Stimulated activated CD4-positive, alpha-beta T cell treated with anti-CD3 and anti-CD28 coated beads, TNF-alpha, amount 100 ng/mL, for 1 hour (primary cell): ENCODE measurements at regions not wholly inside any gene's neighbourhood (a gene's known extent, or its start where the extent isn't known, plus 50 kb on each side); places are given as distances from the start of the nearest gene placed in this dataset.

Experiments used
- DNase-seq, 3 donors: peaks; one replicate each; pipeline ENCODE4 v3.0.0-alpha.2; 2020; ENCODE audit warnings: low read depth in 3 of 3, low spot score in 1 of 3

DNA sequence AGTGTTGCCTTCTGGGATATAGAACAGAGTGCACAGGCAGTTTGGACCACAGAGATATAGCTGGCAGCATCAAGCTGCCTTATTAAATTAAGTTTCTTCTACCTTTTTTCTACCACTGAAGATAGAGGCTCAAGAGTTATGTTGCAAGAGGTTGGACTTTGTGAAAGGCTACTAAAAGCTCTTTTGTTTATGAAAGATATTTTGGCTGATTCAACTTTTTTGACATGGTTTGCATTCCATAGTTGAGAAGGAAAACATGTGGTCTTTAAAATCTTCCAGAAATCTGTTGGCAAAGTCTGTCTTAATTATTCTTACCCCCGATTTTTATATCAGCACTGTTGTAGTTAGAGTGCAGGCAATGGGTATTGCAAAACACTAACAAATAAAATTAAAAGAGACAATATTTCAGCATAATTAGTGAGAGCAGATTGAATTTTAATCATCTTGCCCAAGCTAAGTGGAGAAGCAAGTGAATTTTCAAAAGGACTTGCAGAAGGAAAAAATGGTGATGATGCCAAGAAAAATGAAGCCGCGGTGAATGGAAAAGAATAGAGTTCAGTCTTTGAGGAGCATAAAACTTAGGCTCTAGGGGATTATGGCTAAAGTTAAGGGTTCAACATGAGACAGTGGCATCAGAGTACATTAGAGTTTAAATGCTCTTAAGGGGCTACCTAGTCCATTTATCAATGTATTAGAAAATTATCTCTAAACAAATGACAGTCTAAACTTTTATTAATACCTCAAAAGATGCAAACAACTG, 450.9 kb upstream of the CNTNAP2 start:
- DNase-seq, result no peak

GRCh38 chr7:145655666-145656065, 460.9 kb upstream of the CNTNAP2 start:
- DNase-seq, result no peak

- DNase-seq, result no peak
These were observed 471.5 kb upstream of the CNTNAP2 start for GRCh38 chr7:145645135-145645515.

DNA sequence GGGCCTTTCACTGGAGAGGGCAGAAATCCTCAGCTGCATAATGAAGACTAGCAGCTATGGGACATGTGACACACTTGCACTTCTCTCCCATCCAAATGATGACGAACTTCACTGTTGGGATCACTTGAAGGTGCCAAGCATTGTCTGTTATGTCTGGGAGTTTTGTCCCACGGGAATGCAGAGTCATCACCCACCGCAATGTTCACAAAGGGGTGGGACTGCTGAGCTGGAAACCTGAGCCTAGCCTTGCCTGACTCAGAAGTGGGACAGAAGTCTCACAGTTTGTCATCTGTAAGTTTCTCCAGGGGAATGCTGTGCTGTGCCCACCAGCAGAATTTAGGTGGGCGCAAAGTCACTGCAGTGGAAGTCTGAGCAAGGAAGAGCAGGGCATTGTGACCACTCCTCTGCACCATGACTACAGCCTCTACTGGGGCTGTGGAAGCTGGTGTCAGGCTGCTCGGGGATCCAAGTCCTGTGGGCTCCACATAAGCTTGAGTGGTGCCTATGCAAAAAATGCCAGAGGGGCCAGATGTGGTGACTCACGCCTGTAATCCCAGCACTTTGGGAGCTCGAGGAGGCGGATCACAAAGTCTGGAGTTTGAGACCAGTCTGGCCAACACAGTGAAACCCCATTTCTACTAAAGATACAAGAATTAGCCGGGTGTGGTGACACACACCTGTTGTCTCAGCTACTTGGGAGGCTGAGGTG, 472.0 kb upstream of the CNTNAP2 start:
- DNase-seq, result no peak

DNA sequence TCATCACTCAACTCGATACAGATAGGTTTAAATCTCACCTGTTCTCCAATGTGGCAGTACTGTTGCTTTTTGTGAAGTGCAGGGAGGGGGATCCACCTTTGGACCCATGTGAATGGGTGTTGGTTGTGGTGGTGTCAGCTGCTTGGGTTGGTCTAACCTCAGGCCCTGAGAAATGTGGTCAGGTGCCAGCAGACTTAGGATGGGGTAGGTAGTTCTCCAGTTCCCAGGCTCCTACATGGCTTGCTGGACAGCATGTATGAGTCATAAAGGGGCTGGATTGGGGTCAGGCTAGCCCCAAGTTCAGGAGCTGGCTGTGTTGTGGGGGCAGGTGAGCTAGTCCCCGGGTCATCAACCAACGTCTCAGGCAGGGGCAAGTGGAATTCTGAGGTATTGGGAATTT, 472.6 kb upstream of the CNTNAP2 start:
- no peak for DNase-seq

- no peak for DNase-seq
These were observed 483.1 kb upstream of the CNTNAP2 start for GRCh38 chr7:145633513-145633912.

DNA sequence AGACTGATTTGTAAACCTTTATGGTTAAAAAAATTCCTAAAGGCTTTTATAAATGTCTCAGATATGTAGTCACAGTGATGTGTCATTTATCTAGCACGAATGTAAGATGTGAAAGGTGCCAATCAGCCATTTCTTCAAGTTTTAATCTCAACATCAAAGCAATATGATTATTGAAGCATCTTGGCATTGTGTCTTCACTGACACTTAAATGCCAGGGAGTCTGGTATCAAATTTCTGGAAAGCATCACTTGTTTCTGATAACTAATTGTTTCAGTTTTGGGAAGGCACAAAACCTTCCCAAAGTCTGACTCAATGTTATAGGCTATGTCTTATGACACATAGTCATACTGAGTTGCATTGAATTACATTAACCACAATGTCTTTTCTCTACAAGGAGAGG, 492.0 kb upstream of the CNTNAP2 start:
- DNase-seq, result no peak

GRCh38 chr7:145605963-145606362, 510.6 kb upstream of the CNTNAP2 start:
- DNase-seq, result no peak

DNA sequence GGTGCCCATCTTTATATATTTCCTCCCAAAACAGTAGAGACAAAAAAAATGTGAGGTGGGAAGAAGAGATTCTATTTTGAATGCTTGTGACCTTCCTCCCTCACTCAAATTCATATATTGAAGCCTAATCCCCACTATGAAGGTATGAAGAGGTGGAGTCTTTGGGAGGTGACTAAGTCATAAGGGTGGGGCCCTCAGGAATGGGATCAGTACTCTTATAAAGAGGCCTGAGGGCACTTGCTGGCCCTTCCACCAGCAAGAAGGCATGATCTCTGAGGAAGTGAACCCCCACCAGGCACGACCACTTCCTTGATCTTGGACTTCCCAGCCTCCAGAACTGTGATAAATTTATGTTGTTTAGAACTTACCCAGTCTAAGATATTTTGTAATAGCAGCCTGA, 517.2 kb upstream of the CNTNAP2 start:
- DNase-seq, result no peak

DNA sequence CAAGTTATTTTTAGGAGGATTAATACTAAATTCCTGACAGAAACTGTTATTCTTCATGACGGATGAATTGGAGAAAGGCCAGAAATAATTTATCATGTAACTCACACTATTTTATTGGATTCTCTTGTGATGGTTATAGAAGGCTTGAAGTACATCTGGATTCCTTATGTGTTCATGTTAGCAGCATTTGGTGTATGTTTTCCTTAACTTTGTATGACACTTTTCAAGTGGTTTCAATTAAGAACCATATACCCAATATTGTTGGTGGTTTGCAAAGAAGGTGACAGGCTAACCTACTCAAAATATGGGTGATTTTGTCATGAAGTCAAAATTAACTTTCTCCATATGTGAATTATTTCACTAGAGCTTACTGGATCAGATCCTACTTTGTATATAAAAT, 532.2 kb upstream of the CNTNAP2 start:
- no peak for DNase-seq

DNA sequence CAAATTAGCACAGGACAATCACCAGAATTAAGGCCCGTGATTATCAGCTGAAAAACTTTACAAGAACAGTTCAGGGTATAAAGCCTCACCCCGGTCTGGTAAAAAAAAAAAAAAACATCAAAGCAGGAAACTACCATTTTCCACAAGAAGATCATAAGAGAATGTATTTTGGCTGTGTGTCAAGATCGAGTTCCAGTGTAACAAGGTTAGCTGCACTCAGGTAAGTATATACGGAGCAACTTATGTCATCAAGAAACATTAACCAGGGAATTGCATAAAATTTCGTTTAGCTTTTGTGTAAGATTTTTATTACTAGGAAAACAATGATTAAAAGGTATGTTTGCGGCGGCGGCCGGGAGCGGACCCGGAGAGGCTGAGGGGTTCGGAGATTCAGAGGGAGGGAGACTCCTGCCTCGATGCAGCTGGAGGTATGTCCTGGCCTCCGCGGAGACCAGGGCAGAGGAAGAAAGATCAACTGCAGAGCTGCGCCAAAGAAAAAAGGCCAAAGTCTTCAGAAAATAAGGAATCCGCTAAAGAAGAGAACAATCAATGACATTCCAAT, 533.8 kb upstream of the CNTNAP2 start:
- DNase-seq, result no peak

DNA sequence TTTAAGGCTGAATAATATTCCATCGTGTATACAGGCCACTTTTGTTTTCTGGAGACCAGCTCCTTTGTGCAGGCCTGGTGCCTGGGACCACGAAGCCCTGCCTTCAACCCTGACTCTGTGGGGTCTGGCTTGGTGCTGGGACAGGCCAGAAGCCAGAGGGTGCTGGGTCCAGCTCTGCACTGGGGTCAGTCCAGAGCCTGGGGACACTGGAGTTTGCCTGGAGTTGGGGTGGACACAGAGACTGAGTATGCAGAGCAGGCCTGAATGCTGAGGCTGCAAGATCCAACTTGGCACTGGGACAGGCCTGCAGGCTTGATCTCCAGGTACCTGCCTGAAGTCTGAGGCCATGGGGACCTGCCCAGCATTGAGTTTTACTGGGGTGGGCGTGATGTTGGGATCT, 558.8 kb upstream of the CNTNAP2 start:
- no peak for DNase-seq

DNA sequence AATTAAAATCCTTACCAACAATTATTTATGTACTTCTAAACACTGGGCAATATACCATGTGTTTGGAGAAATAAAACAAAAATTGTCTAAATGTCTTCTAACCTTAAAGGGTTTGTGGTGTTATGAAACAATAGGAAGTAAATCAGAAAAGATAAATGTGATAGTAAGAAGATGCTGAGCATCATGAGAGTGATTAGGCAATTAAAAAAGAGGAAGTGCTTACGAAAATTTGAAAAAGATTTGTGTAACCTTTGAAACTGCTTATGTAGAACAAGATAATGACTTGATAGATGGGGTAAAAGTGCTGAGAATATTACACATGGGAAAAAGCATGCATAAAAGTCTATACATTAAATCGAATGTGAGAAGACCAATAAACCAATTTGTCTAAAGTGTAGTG, 573.4 kb upstream of the CNTNAP2 start:
- DNase-seq, result no peak

DNA sequence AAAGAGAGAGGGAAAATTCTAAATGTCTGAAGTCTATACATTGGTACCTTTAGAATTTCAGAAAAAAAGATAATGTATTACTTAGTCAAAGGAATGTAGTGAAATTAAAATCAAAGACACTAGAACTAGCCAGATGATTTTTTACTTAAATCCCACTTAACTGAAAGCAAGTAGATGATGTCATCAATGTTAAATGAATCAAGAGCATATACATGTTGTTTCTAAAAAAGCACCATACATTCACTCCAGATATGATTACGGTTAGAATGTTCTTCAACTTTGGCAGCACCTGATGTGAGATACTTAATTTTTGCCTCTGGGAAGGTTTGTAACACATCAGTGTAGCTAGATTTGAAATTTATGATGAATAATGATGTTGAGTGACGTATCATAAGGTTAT, 576.7 kb upstream of the CNTNAP2 start:
- no peak for DNase-seq

DNA sequence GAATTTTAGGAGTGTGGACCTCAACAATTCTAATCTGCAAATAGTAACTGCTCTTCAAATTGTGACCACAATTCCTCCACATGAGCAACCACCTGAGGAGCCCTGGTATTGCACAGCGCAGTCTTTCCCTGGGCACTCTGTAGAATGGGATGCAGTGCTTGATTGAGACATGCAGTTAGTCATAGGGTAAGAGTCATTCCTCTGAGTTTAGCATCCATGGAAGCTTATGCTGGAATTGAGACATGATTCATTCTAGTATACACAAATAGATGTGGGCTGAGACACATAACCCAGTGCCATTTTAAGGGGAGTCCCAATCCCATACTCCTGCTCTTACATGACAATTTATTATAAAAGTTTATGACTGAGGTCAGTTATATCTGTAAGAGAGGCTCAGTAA, 582.3 kb upstream of the CNTNAP2 start:
- no peak for DNase-seq

DNA sequence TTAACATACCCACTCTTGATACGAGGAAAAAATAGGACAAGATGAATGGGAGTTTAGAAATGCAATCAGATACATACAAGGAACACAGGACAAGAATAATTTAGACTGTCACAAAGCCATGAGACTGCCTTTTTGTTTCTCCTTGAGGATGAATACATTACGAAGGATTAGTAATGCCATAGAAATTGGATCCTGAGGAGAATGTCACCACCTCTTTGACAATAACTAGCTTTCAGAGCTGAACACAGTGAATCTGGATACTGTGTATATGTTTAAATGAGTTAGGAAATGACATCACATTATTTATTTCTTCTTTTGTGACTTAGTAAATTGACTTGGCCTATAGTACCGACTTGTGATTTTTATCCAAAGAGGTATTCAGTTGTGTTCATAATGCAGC, 596.3 kb upstream of the CNTNAP2 start:
- DNase-seq, result no peak

DNA sequence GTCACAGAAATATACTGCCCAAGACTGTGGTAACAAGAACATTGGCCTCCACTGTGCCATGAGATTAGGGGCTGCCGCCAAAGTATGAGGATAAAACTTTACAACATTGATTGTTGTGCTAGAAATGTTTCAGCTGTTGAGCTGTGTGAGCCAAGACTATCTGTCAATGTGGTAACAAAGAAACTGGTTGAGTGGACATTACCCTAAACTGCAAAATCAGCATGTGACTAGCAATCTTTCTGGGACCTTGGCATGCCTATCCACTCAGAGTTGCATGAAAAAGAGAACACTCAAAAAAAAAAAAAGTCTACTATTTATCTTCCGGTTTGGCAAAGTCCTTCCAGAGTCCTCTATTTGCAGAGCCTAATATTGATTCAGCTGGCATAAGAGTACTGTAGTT, 605.6 kb upstream of the CNTNAP2 start:
- DNase-seq, result no peak

GRCh38 chr7:145497911-145498525, 618.6 kb upstream of the CNTNAP2 start:
- no peak for DNase-seq

GRCh38 chr7:145490356-145490755, 626.2 kb upstream of the CNTNAP2 start:
- DNase-seq, result no peak

DNA sequence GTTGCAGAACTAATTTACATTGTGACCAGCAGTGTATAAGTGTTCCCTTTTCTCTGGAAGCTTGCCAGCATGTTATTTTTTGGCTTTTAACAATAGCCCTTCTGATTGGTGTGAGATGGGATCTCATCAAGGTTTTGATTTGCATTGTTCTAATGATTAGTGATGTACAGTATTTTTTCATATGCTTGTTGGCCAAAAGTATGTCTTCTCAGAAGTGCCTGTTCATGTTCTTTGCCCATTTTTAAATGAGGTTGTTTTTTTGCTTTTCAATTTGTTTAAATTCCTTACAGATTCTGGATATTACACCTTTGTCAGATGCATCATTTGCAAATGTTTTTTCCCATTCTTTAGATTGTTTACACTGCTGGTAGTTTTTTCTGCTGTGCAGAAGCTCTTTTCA, 627.0 kb upstream of the CNTNAP2 start:
- DNase-seq, result no peak

DNA sequence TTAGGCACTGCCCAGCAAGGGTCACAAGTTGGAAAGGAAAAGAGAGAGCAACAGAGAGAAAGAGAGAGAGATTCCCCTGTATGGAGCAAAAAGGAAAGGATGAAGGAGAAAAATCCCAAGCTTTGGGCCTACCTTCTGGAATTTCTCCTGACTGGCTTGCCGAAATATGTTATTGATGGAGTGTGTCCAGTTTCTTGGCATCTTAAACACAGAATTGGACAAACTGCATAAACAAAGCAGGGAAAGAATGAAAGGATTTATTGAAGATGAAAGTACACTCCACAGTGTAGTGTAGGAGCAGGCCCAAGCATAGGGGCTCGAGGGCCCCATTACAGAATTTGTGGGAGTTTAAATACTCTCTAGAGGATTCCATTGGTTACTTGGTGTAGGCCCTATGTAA, 627.8 kb upstream of the CNTNAP2 start:
- no peak for DNase-seq

DNA sequence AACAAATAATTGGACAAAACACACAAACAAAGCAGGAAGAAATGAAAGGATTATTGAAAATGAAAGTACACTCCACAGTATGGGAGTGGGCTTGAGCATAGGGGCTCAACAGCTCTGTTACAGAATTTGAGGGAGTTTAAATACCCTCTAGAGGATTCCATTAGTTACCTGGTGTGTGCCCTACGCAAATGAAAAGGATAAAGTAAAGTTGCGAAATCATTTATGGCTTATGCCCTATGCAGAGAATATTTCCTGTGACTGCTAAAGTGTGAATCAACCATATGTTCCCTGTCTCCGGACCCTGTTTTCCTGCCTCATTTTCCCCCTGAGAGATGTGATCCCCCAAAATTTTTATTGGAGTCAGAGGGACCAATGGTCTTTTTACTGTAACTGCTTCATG, 634.6 kb upstream of the CNTNAP2 start:
- DNase-seq, result no peak
